SK-N-SH treated with all-trans-retinoic acid at 6 μM for 48 hours (cell line): ENCODE measurements at regions not wholly inside any gene's neighbourhood (a gene's known extent, or its start where the extent isn't known, plus 50 kb on each side); places are given as distances from the start of the nearest gene placed in this dataset.

Source experiments
- ATAC-seq: fragments of 200-7000 bp; cut with Tn5 transposase; 3 replicates; pipeline ENCODE4 v1.9.1; 2020; ENCODE audit warnings: mild to moderate bottlenecking, moderate library complexity
- ARNTL ChIP-seq: fragments of 450-650 bp; formaldehyde crosslinking; IDR thresholded peaks from 2 replicates; pipeline ENCODE4 v1.5.0; 2020; ENCODE audit warnings: low read depth, mild to moderate bottlenecking, moderate library complexity, borderline replicate concordance
- BACH2 ChIP-seq: fragments of 250-450 bp; sonication (Bioruptor Pico); IDR thresholded peaks from 2 replicates; pipeline ENCODE4 v1.9.0; 2021; ENCODE audit warnings: mild to moderate bottlenecking, borderline replicate concordance
- CREB5 ChIP-seq: fragments of 250-450 bp; sonication (Bioruptor Pico); IDR thresholded peaks from 2 replicates; pipeline ENCODE4 v1.5.1; 2020; ENCODE audit warnings: low read depth, mild to moderate bottlenecking, moderate library complexity
- CSDC2 ChIP-seq: fragments of 250-450 bp; sonication (Bioruptor Pico); IDR thresholded peaks from 2 replicates; pipeline ENCODE4 v1.5.0; 2020; ENCODE audit warnings: mild to moderate bottlenecking, moderate library complexity
- CSRNP3 ChIP-seq: fragments of 250-450 bp; sonication (Bioruptor Pico); IDR thresholded peaks from 2 replicates; pipeline ENCODE4 v1.5.1; 2021; ENCODE audit warnings: mild to moderate bottlenecking, moderate library complexity
- ESRRG ChIP-seq: fragments of 250-450 bp; sonication (Bioruptor Pico); IDR thresholded peaks from 2 replicates; pipeline ENCODE4 v1.6.1; 2021; ENCODE audit warnings: mild to moderate bottlenecking
- GLIS3 ChIP-seq: fragments of 250-450 bp; sonication (Bioruptor Pico); IDR thresholded peaks from 2 replicates; pipeline ENCODE4 v1.5.0; 2020; ENCODE audit warnings: mild to moderate bottlenecking, moderate library complexity
- ISL1 ChIP-seq: fragments of 250-450 bp; sonication (Bioruptor Pico); IDR thresholded peaks from 2 replicates; pipeline ENCODE4 v2.1.2; 2022; ENCODE audit warnings: mild to moderate bottlenecking, moderate library complexity
- OSR1 ChIP-seq: fragments of 250-450 bp; sonication (Bioruptor Pico); IDR thresholded peaks from 2 replicates; pipeline ENCODE4 v1.8.0; 2022; ENCODE audit warnings: moderate library complexity, mild to moderate bottlenecking, inconsistent platforms
- PATZ1 ChIP-seq: fragments of 250-450 bp; sonication (Bioruptor Pico); IDR thresholded peaks from 2 replicates; pipeline ENCODE4 v1.8.0; 2020; ENCODE audit warnings: mild to moderate bottlenecking, moderate library complexity, borderline replicate concordance
- POU6F1 ChIP-seq: fragments of 250-450 bp; sonication (Bioruptor Pico); IDR thresholded peaks from 2 replicates; pipeline ENCODE4 v1.8.0; 2021; ENCODE audit warnings: low read depth, mild to moderate bottlenecking, moderate library complexity, borderline replicate concordance
- RARB ChIP-seq: fragments of 250-450 bp; sonication (Bioruptor Pico); IDR thresholded peaks from 2 replicates; pipeline ENCODE4 v1.8.0; 2021; ENCODE audit warnings: mild to moderate bottlenecking, moderate library complexity
- SNAI2 ChIP-seq: fragments of 250-450 bp; sonication (Bioruptor Pico); IDR thresholded peaks from 2 replicates; pipeline ENCODE4 v1.5.0; 2020; ENCODE audit warnings: mild to moderate bottlenecking, moderate library complexity
- TCF4 ChIP-seq: fragments of 250-450 bp; sonication (Bioruptor Pico); IDR thresholded peaks from 2 replicates; pipeline ENCODE4 v1.8.0; 2021; ENCODE audit warnings: mild to moderate bottlenecking, moderate library complexity, borderline replicate concordance
- TOX ChIP-seq: fragments of 250-450 bp; sonication (Bioruptor Pico); IDR thresholded peaks from 2 replicates; pipeline ENCODE4 v1.8.0; 2021; ENCODE audit warnings: mild to moderate bottlenecking, moderate library complexity, borderline replicate concordance
- TSHZ2 ChIP-seq: fragments of 250-450 bp; sonication (Bioruptor Pico); IDR thresholded peaks from 2 replicates; pipeline ENCODE4 v1.5.0; 2020; ENCODE audit warnings: mild to moderate bottlenecking, moderate library complexity
- ZC3H10 ChIP-seq: fragments of 250-450 bp; sonication (Bioruptor Pico); IDR thresholded peaks from 2 replicates; pipeline ENCODE4 v1.5.1; 2021; ENCODE audit warnings: mild to moderate bottlenecking, moderate library complexity
- ZFP30 ChIP-seq: fragments of 450-650 bp; formaldehyde crosslinking; IDR thresholded peaks from 2 replicates; pipeline ENCODE4 v1.5.0; 2022; ENCODE audit warnings: mild to moderate bottlenecking, moderate library complexity
- ZNF565 ChIP-seq: fragments of 450-650 bp; formaldehyde crosslinking; conservative IDR thresholded peaks from 2 replicates; pipeline ENCODE4 v1.5.0; 2020; ENCODE audit warnings: low read depth, mild to moderate bottlenecking, moderate library complexity
- ZNF70 ChIP-seq: fragments of 450-650 bp; formaldehyde crosslinking; IDR thresholded peaks from 2 replicates; pipeline ENCODE4 v1.5.0; 2020; ENCODE audit warnings: mild to moderate bottlenecking, moderate library complexity
- ZNF8 ChIP-seq: fragments of 450-650 bp; formaldehyde crosslinking; IDR thresholded peaks from 2 replicates; pipeline ENCODE4 v1.5.0; 2020; ENCODE audit warnings: mild to moderate bottlenecking, moderate library complexity

GRCh38 chr6:130604841-130605399, 222.3 kb upstream of the SMLR1 start:
- no peak for ATAC-seq
- TF ChIP-seq TSHZ2 (no peak), CREB5 (CRISPR knock-in tag) (no peak), ARNTL (CRISPR knock-in tag) (no peak), ZC3H10 (no peak), POU6F1 (CRISPR knock-in tag) (no peak), RARB (CRISPR knock-in tag) (no peak), ZFP30 (CRISPR knock-in tag) (no peak), ISL1 (CRISPR knock-in tag) (no peak), ZNF565 (CRISPR knock-in tag) (no peak), TCF4 (CRISPR knock-in tag) (no peak), ZNF8 (CRISPR knock-in tag) (no peak), ZNF70 (CRISPR knock-in tag) (no peak), PATZ1 (no peak), OSR1 (CRISPR knock-in tag) (no peak), CSRNP3 (CRISPR knock-in tag) (no peak)

GRCh38 chr6:130610303-130610702, 216.9 kb upstream of the SMLR1 start:
- no peak for ATAC-seq
- TF ChIP-seq ZNF8 (CRISPR knock-in tag) (no peak), TOX (CRISPR knock-in tag) (no peak), SNAI2 (CRISPR knock-in tag) (no peak), BACH2 (CRISPR knock-in tag) (no peak), ZNF565 (CRISPR knock-in tag) (no peak), ZFP30 (CRISPR knock-in tag) (no peak), ESRRG (CRISPR knock-in tag) (no peak), POU6F1 (CRISPR knock-in tag) (no peak), CSDC2 (no peak), CREB5 (CRISPR knock-in tag) (no peak), ARNTL (CRISPR knock-in tag) (no peak), GLIS3 (CRISPR knock-in tag) (no peak), RARB (CRISPR knock-in tag) (no peak), PATZ1 (no peak), ZNF70 (CRISPR knock-in tag) (no peak), TSHZ2 (no peak)
